Vagina (tissue), 2 donors: ENCODE measurements at regions not wholly inside any gene's neighbourhood (a gene's known extent, or its start where the extent isn't known, plus 50 kb on each side); places are given as distances from the start of the nearest gene placed in this dataset.

Experiments
- DNase-seq, 2 donors: peaks; one replicate each; pipeline ENCODE4 v3.0.0-alpha.2; 2017; ENCODE audit errors: extremely low spot score in 2 of 2
- H3K27ac ChIP-seq: fragments of 200-600 bp; sonication (generic); one replicate; pipeline ENCODE4 v1.5.1; 2019
- H3K27me3 ChIP-seq: fragments of 200-600 bp; sonication (generic); one replicate; pipeline ENCODE4 v1.5.1; 2019
- H3K36me3 ChIP-seq, 2 donors: fragments of 200-600 bp; sonication (generic); one replicate each; pipeline ENCODE4 v1.5.1; 2017 to 2019
- H3K4me1 ChIP-seq: fragments of 200-600 bp; sonication (generic); one replicate; pipeline ENCODE4 v1.5.1; 2019
- H3K4me3 ChIP-seq, 2 donors: fragments of 200-600 bp; sonication (generic); 1 replicate in 1 of 2; 2 replicates in 1 of 2; pipeline ENCODE4 v1.5.1; 2016 to 2019
- H3K9me3 ChIP-seq: fragments of 200-600 bp; sonication (generic); one replicate; pipeline ENCODE4 v1.5.1; 2019
- CTCF ChIP-seq, 3 experiments: fragments of 450-650 bp in 2 of 3; fragments of 200-600 bp in 1 of 3; sonication (generic) in 1 of 3; IDR thresholded peaks; one replicate each; pipeline ENCODE4 v1.5.1; 2017 to 2019; ENCODE audit warnings: antibody characterized with exemption in 3 of 3, mild to moderate bottlenecking in 2 of 3, moderate library complexity in 2 of 3
- POLR2A ChIP-seq, 2 donors: fragments of 450-650 bp; IDR thresholded peaks; one replicate each; pipeline ENCODE4 v1.6.1; 2017; ENCODE audit warnings: antibody characterized with exemption in 2 of 2, mild to moderate bottlenecking in 2 of 2, moderate library complexity in 2 of 2
- POLR2AphosphoS5 ChIP-seq, 2 donors: sonication (generic); formaldehyde crosslinking; IDR thresholded peaks; one replicate each; pipeline ENCODE4 v1.9.0; 2017; ENCODE audit warnings: antibody characterized with exemption in 2 of 2, mild to moderate bottlenecking in 2 of 2, low read depth in 1 of 2; ENCODE audit not compliant: insufficient read depth in 1 of 2
- intact Hi-C: fragments of 100-400 bp; cut with DNase I; formaldehyde crosslinking; loops from one replicate; pipeline ENCODE4 v1.15.1; 2023

- no peak for DNase-seq
- Histone ChIP-seq H3K4me3 (no peak overlapping the region), H3K27me3 (no peaks in the 10 kb centered on the region), H3K9me3 (no peaks in the 10 kb centered on the region), H3K27ac (no peak overlapping the region), H3K4me1 (no peaks in the 10 kb centered on the region), H3K36me3 (no peaks in the 10 kb centered on the region)
- TF ChIP-seq CTCF (IDR thresholded peaks at IDR 0.05) (no peak), POLR2AphosphoS5 (IDR thresholded peaks at IDR 0.05; ENCODE audit: insufficient read depth in 1 of 2, low read depth in 1 of 2) (no peak), POLR2A (IDR thresholded peaks at IDR 0.05) (no peak)
- intact Hi-C loops = no loop called here
These were observed 63.6 kb upstream of the ERCC4 start for GRCh38 chr16:13856398-13856797.

GRCh38 chr16:13856811-13857511, 63.0 kb upstream of the ERCC4 start:
- Histone ChIP-seq H3K27me3 (no peaks in the 10 kb centered on the region), H3K4me1 (no peaks in the 10 kb centered on the region), H3K27ac (no peak overlapping the region), H3K4me3 (no peak overlapping the region), H3K36me3 (no peaks in the 10 kb centered on the region), H3K9me3 (no peaks in the 10 kb centered on the region)
- no peak for TF ChIP-seq POLR2A (IDR thresholded peaks at IDR 0.05)
- no peak for TF ChIP-seq CTCF (IDR thresholded peaks at IDR 0.05)
- TF ChIP-seq POLR2AphosphoS5 (IDR thresholded peaks at IDR 0.05; ENCODE audit: insufficient read depth in 1 of 2, low read depth in 1 of 2) = no peak
- no peak for DNase-seq
- intact Hi-C loops = no loop called here

GRCh38 chr16:13858873-13859580, 60.9 kb upstream of the ERCC4 start:
- intact Hi-C loops = no loop called here

GRCh38 chr16:13863075-13863765, 56.7 kb upstream of the ERCC4 start:
- no peak overlapping the region for H3K4me3 ChIP-seq
- no peak for TF ChIP-seq POLR2A (IDR thresholded peaks at IDR 0.05)
- TF ChIP-seq POLR2AphosphoS5 (IDR thresholded peaks at IDR 0.05; ENCODE audit: insufficient read depth in 1 of 2, low read depth in 1 of 2) = no peak
- TF ChIP-seq CTCF (IDR thresholded peaks at IDR 0.05) = no peak
- H3K27ac ChIP-seq = no peak overlapping the region
- no peaks in the 10 kb centered on the region for H3K36me3 ChIP-seq
- DNase-seq = no peak
- no peaks in the 10 kb centered on the region for H3K9me3 ChIP-seq
- intact Hi-C loops = no loop called here
- H3K4me1 ChIP-seq = no peaks in the 10 kb centered on the region
- no peaks in the 10 kb centered on the region for H3K27me3 ChIP-seq

More at GRCh38 chr16:13858873-13859580, 60.9 kb upstream of the ERCC4 start:
- Histone ChIP-seq H3K27ac (no peak overlapping the region), H3K27me3 (no peaks in the 10 kb centered on the region), H3K9me3 (no peaks in the 10 kb centered on the region), H3K36me3 (no peaks in the 10 kb centered on the region), H3K4me1 (no peaks in the 10 kb centered on the region), H3K4me3 (no peak overlapping the region)
- no peak for DNase-seq
- no peak for TF ChIP-seq POLR2A (IDR thresholded peaks at IDR 0.05)
- no peak for TF ChIP-seq POLR2AphosphoS5 (IDR thresholded peaks at IDR 0.05; ENCODE audit: insufficient read depth in 1 of 2, low read depth in 1 of 2)
- TF ChIP-seq CTCF (IDR thresholded peaks at IDR 0.05) = no peak
